Activated CD8-positive, alpha-beta memory T cell treated with anti-CD3 and anti-CD28 coated beads for 36 hours (primary cell): ENCODE measurements at regions not wholly inside any gene's neighbourhood (a gene's known extent, or its start where the extent isn't known, plus 50 kb on each side); places are given as distances from the start of the nearest gene placed in this dataset.
"Not testable (repeated sequence)": the region's sequence is repeated elsewhere in the genome, so short reads cannot be mapped to it uniquely, and the experiment has no call there.

Experiments used
- CTCF ChIA-PET: fragments of 350-600 bp; sonication (Branson Sonifier 250); formaldehyde crosslinking; loops from one replicate; lab custom pipeline; 2021; ENCODE audit warnings: antibody characterized with exemption; lab: Charles Lee
- POLR2A ChIA-PET: fragments of 350-600 bp; sonication (Branson Sonifier 250); formaldehyde crosslinking; loops from one replicate; lab custom pipeline; 2021; ENCODE audit warnings: antibody characterized with exemption; lab: Charles Lee

DNA sequence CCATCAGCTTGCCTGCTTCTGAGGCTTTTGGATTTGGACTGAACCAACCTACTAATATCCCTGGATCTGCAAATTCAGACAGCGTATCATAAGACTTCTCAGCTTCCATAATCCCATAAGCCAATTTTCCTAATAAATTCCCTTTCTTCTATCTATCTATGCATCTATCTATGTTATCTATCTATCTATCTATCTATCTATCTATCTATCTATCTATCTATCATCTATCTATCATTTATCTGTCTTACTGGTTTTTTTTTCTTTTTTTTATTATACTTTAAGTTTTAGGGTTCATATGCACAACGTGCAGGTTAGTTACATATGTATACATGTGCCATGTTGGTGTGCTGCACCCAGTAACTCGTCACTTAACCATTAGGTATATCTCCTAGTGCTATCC is 2045.4 kb upstream of the CDH6 start:
- CTCF ChIA-PET, result no interaction called here
- POLR2A ChIA-PET, result no interaction called here

DNA sequence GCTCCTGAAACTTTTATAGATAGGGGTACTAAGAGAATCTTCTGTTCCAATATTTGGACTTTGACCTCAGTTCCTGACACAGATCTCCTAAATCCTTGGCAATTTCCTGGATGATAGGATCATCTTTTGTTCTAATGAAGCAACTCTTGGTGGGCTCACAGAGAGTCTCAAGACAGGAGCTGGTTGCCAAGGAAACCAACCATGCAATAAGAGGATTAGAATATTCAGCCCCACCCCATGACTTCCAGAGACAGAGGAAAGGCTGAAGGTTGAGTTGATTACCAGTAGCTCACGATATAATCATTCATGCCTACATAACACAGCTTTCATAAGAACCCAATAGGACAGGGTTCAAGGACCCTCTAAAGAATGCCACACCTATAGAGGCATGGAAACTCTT is 2050.2 kb upstream of the CDH6 start:
- POLR2A ChIA-PET, result no interaction called here
- CTCF ChIA-PET, result no interaction called here

DNA sequence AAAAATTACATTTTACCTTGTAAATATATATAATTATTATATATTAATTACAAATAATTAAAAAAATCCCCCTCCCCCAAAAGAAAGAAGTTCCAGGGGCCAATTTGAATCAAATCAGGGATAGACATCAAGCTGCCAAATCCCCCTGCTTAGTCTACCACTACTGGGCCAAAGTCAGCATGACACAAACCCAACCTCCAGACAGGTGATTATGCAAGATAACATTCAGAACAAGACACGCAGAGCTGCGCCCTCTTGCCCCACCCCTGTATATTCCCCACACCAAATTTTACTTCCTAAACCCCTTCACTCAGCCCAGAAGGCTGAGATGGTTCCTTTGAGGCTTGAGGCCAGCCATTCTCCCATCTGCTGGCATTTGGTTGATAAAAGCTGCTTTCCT is 2059.1 kb upstream of the CDH6 start:
- POLR2A ChIA-PET, result no interaction called here

DNA sequence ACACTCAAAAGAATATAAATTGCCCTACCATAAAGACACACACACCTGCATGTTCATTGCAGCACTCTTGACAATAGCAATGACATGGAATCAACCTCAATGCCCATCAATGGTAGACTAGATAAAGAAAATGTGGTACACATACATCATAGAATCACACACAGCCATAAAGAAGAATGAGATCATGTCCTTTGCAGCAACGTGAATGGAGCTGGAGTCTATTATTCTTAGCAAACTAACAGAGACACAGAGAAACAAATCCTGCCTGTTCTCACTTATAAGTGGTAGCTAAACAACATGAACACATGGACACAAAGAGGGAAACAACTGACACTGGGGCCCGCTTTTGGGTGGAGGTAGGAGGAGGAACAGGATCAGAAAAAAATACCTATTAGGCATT is 2062.2 kb upstream of the CDH6 start:
- POLR2A ChIA-PET, result no interaction called here
- CTCF ChIA-PET, result no interaction called here

More for the DNA sequence above, 2059.1 kb upstream of the CDH6 start:
- CTCF ChIA-PET, result no interaction called here

DNA sequence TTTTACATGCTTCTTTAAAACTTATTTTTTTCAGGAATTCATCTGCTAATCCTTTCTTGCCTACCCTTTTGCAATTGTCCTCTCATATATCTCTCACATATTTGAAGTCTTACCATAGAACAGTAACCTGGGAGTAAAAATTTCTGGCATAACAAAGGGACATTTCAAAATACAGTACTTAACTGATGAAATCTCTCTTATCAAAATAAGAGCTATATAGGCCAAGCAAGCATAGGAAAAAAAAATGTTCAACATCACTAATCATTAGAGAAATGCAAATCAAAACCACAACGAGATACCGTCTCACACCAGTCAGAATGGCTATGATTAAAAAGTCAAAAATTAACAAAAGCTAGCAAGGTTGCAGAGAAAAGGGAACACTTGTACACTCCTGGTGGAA is 2062.7 kb upstream of the CDH6 start:
- CTCF ChIA-PET, result no interaction called here
- POLR2A ChIA-PET, result no interaction called here

DNA sequence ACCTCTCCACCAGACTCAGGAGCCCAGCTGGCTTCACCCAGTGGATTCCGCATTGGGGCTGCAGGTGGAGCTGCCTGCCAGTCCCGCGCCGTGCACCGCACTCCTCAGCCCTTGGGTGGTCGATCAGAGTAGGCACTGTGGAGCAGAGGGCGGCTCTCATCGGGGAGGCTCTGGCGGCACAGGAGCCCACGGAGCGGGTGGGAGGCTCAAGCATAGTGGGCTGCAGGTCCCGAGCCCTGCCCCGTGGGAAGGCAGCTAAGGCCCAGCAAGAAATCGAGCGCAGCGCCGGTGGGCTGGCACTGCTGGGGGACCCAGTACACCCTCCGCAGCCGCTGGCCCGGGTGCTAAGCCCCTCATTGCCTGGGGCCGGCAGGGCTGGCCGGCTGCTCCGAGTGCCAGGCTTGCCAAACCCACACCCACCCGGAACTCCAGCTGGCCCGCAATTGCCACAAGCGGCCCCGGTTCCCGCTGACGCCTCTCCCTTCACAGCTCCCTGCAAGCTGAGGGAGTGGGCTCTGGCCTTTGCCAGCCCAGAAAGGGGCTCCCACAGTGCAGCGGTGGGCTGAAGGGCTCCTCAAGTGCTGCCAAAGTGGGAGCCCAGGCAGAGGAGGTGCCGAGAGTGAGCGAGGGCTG is 2065.8 kb upstream of the CDH6 start:
- CTCF ChIA-PET, POLR2A ChIA-PET: not testable (repeated sequence)

DNA sequence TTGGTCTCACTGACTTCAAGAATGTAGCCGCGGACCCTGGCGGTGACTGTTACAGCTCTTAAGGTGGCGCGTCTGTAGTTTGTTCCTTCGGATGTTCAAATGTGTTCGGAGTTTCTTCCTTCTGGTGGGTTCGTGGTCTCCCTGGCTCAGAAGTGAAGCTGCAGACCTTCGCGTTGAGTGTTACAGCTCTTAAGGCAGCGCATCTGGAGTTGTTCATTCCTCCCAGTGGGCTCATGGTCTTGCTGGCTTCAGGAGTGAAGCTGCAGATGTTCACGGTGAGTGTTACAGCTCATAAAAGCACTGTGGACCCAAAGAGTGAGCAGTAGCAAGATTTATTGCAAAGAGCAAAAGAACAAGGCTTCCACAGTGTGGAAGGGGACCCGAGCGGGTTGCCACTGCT is 2067.0 kb upstream of the CDH6 start:
- POLR2A ChIA-PET, CTCF ChIA-PET: not testable (repeated sequence)

DNA sequence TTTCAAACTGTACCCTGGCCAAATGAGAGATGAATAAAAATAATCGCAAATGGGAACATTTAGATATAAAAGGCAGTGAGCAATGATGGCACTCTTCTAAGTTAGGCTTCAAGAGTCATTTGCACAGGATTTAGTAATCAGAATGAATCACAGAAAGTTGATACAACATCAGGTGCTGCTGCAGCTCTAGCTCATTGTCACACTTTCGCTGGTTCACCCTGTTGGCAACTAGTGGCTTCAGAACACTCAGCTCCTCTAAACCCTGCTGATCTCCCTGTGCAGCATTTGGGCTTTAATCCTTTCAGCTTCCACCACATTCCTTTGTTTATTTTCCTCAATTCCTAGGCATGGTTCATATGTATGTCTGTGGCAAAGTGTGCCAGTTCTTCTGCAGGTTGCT is 2071.2 kb upstream of the CDH6 start:
- ChIA-PET POLR2A (no interaction called here), CTCF (no interaction called here)

DNA sequence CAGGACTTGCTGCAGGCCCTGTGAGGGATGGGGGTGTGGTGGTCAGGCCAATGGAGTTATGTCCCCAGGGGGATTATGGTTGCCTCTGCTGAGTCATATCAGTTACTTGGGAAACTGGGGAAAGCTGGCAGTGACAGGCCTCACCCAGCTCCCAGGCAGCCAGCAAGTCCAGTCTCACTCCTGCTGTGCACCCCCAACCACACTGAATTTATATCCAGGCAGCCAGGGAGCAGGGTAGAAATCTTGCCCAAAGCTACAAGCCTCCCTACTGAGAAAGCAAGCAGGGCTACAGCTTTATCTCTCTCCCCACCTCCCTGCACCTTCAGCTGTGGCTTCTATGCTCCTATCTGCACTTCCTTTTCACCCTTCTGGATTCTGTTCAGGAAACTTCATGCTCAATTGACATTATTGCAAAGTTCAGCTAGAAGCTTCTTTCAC is 2076.0 kb upstream of the CDH9 start:
- ChIA-PET POLR2A (no interaction called here), CTCF (no interaction called here)

DNA sequence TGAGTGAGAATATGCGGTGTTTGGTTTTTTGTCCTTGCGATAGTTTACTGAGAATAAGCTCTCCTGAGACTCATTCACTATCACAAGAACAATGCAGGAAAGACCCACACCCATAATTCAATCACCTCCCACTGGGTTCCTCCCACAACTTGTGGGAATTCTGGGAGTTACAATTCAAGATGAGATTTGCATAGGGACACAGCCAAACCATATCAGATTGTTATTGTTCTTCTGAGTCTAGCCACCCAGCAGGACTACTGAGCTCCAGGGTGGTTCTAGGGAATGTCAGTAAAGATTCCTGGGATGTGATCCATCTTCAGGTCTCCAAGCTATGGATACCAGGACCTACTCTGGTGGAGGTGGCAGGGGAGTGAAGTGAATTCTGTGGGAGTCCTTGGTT is 2075.1 kb upstream of the CDH9 start:
- POLR2A ChIA-PET, result no interaction called here
- CTCF ChIA-PET, result no interaction called here

DNA sequence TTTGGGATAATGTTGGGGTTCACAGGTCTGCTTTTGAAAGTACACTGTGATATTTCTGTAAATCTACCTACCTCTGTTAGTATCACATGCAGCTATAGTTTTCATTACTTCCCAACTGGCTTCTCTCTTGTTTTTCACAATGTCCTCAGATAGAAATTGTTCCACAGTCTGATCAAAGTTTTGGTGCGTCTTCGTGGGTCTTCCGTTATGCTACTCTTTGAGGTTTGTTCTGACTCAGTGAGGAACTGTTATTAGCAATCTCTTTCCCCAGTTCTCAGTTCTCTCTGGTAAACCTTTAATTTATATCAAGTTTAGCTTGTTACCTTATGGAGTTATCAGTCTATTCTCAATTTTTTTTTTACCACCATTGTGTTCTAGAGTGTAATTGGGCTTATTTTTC is 2061.2 kb upstream of the CDH9 start:
- CTCF ChIA-PET, result no interaction called here
- POLR2A ChIA-PET, result no interaction called here

DNA sequence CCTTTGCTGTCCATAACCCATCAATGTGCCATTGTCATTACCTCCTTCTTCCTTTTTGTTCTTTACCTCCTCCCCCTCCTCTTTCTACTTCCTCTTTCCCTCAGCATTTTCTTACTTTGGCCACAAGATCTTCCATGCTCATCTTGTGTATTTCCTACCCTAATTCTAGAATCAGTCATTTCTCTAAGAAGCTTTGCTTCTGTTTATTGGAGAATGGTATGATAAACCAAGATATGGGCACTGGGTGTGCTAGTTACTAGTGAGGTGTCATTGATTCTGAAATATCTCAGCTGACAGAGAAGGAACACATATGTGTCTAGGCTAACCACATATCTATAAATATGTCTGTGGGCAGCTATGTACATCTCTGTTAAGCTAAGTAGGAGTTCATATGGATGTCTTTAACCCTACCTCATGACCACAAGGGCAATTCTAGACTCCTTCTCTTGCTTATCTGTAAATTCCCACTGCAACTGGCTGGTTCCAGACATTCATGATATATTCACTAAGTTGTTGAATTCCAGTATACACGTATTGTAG is 2051.3 kb upstream of the CDH9 start:
- CTCF ChIA-PET, result no interaction called here
- POLR2A ChIA-PET, result no interaction called here

DNA sequence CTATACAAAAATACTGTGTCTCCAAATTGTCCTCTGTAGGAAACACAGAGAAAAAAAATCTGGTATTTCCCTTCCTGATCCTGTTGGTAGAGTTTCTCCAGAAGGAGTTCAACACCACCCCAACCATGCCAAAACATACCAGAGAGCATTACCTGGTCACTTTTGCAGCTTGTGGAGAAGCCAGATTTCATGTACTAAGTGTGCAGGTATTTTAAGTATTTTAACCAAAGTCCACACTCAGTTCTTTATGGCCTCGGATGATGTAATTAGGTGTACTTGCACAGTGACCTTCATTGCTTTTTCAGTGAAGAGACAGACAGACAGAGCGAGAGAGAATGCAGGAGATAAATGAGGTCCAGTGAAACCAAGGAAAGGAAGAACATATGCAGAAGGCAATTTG is 2046.8 kb upstream of the CDH9 start:
- POLR2A ChIA-PET, result no interaction called here
- CTCF ChIA-PET, result no interaction called here

DNA sequence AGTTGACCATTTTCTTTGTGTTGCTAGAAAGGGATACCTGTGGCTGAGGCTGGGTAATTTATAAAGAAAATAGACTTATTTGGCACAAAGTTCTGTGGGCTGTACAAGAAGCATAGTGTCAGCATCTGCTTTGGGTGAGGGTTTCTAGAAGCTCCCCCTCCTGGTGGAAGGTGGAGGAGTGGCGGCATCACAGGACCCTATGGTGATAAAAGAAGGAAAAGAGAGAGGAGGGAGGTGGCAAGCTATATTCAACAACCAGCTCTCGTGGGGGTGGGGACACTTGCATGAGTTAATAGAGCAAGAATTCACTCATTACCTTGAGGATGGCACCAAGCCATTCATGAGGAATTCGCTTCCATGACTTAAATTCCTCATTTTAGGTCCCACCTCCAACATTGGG is 2041.4 kb upstream of the CDH9 start:
- POLR2A ChIA-PET, result no interaction called here

DNA sequence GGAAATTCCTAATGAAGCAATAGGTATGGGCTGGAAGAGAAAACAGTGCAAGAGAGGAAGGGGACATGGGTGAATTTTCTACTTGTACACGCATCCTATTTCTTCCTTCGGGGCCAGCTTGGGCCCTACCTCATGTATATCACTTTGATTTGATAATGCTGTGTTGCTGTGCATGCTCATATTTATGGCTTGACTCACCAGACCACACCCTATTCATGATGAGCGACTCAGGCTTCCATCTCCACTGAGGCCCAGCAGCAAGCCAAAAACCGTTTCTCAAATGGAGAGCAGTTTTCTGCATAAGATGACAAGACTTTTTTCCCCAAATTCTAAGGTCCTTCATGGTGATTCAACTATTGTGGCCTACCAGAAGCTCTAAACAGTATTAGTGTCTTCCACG is 2039.1 kb upstream of the CDH9 start:
- ChIA-PET CTCF (no interaction called here), POLR2A (no interaction called here)

More for the DNA sequence above, 2041.4 kb upstream of the CDH9 start:
- CTCF ChIA-PET, result no interaction called here

DNA sequence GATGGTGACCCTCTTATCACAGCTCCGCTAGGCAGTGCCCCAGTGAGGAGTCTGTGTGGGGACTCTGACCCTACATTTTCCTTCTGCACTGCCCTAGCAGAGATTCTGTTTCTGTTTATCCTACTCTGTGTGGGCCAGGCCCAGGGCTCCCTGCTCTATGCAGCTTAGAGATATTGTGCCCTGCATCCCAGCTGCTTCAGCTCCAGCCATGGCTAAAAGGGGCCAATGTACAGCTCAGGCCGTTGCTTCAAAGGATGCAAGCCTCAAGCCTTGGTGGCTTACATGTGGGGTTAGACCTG is 2030.7 kb upstream of the CDH9 start:
- CTCF ChIA-PET, result interaction anchor here (0.6 kb wide), 1 partner anchor 392 kb away, joined by 3 read pairs; no protein-coding TSS in a partner anchor
- POLR2A ChIA-PET, result no interaction called here

DNA sequence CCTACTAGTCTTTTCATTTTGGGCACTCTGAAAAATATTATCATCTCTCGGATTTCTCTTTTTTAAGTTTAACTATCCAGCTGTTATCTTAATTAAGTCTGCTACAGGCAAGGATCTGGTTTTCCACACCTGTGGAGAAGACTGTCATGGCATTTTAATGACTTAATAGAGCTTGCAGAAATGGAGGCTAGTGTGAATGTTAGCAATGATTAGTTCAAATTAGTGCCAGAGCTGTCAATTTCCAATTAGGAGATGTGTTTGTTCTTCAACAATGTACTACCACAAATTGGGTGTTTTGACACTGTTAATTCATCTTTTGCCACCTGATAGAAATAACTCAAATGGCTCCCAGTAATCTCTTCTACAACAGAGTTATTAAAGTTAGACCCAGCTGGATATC is 2023.0 kb upstream of the CDH9 start:
- POLR2A ChIA-PET, result no interaction called here
- CTCF ChIA-PET, result no interaction called here

DNA sequence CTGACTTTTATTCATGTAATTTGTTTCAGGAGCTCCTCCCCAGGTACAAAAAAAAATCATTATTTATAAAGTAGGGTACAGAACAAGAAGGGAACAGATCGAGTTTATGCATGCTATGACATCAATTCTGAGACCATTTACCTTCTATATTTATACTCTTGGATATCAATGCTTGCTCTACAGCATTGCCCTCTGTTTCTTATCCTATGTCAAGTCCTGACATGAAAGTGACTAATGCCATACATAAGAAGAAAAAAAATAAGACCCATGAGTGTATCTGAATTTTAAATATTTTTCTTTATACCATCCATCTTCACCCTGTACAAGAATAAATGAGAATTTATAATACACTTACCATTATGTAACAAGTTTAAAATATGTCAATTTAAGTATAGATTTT is 2016.3 kb upstream of the CDH9 start:
- CTCF ChIA-PET, result no interaction called here

DNA sequence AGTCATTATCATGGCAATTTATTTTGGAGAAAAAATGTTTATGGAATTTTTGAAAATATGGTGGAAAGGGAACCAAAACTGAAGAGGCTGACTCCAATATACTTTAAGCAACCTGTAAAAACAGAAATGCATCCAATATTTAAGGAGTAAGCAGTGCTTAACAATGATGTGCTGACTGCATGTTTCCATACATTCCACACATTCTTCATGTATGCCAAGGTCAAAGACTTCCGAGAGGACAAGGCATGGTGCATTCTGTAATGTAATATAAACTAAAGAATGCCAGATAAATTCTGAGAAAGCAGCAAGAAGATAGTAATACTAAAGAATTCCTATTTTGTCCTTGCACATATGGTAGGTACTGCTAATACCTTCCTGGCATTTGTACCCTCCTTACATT is 2015.9 kb upstream of the CDH9 start:
- CTCF ChIA-PET, result no interaction called here
- POLR2A ChIA-PET, result no interaction called here

More for the DNA sequence above, 2016.3 kb upstream of the CDH9 start:
- POLR2A ChIA-PET, result no interaction called here

DNA sequence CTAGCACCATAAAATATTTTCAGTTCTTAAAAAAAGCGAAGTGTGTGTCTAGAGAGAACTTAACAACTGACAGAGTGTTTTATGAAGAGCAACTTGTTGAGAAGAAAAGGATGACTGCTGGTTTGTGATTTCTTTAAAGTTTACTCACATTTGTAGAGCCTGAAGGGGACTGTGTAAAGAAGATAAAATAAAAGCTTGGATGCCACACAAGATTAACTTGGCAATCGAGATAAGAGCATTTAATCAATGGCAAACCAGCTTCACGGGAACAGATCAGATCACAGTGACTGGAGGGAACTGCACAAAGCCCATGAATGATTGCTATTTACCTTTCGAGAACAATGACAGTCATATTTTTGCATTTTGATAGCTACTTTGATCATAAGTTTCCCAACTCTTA is 2013.1 kb upstream of the CDH9 start:
- ChIA-PET POLR2A (no interaction called here), CTCF (no interaction called here)

DNA sequence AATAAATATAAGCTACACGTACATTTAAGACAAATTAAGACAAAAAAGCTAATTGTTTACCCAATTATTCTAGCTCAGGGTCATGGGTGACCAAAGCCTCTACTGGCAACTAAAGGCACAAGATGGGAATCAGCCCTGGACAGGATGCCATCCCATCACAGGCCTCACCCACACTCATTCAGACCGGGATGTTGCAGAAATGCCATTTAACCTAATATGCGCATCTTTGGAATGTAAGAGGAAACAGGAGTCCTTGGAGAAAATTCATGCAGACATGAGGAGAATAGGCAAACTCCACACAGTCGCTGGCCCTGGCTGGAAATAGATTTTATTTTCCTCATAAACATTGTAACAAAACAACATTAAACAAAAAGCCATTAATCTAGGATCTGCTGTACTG is 2003.8 kb upstream of the CDH9 start:
- ChIA-PET POLR2A (no interaction called here), CTCF (no interaction called here)

DNA sequence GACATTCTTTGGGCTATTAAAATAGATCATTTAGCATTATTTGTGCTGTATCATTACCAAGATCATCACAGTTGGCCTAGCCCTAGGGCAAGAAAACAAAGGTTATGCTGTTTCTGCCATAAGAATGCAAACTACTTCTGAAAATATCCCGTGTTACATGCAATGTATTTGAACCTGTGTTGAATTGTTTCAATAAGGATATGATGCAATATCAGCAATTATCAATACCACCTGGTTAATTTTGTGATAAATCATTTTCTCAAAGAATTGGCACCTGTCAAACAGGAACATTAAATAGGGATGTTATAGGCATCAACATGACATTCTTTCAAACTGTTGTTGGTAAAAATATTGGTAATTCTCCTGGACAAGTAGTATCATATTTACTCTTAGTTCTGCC is 2002.0 kb upstream of the CDH9 start:
- ChIA-PET POLR2A (no interaction called here), CTCF (no interaction called here)
